NCI-H69 (cell line): ENCODE measurements at regions not wholly inside any gene's neighbourhood (a gene's known extent, or its start where the extent isn't known, plus 50 kb on each side); places are given as distances from the start of the nearest gene placed in this dataset.

Source experiments
- DNase-seq: peaks from one replicate; lab custom pipeline; 2025; lab: John Stamatoyannopoulos, UW

DNA sequence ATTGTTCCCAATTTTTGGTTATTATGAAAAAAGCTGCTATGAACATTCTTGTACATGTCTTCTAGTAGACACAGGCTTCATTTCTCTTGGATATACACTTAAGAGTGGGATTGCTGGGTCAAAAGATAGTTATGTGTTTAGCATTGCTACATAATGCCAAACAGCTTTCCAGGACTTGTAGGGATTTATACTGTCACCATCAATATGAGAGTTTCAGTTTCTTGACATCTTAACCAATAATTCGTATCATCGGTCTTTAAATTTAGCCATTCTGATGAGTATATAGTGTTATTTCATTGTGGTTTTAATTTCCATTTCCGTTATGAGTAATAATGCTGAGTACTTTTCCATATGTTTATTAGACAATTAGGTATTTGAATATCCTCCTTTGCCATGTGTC is 190.3 kb upstream of the PFN2 start:
- DNase-seq, result no peak

DNA sequence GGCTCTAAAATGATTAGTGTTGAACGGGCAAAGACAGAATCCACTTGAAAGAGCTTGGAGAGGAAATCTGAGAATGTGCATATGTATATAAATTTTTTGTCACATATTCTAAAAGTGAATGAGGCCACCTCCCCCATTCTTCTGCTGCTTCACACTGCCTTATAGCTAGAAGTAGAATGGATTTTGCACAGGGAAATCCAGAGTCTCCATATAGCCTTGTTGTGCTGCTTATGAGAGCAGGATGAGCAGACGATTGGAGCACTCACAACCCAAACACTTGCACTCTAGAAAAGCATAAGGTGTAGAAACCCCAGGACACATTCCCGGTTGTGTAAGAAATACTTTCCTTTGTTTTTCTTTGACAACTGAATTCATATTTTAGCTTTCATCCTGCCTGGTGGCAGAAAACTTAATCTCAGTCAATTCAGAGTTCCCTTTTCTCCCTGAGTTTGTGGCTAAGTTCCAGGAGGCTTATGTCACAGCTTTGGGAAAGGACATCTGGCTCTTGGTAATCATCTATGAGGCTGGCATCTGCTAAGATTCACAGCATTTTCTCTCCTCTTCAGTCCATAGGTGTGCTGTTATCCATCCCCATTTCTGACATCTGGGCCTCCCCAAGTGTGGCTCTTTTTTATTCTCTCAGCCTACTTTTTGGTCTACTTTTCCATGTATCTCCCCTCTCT is 188.4 kb upstream of the PFN2 start:
- DNase-seq, result peak; percentile 53

DNA sequence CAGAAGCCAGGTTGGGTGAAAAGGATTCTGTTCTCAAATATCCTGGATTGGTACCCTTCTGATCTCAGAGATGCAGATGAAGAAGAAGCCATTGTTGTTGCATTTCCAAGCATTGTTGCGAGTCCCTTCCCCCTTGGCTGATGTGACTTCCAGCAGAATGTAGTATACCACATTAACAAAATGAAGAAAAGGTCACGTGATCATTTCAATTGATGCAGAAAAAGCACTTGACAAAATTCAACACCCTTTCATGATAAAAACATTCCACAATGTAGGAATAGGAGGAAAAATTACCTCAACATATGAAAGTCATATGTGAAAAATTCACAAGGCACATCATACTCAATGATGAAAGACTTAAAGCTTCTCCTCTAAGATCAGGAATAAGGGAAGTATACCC is 181.9 kb upstream of the PFN2 start:
- DNase-seq, result no peak

DNA sequence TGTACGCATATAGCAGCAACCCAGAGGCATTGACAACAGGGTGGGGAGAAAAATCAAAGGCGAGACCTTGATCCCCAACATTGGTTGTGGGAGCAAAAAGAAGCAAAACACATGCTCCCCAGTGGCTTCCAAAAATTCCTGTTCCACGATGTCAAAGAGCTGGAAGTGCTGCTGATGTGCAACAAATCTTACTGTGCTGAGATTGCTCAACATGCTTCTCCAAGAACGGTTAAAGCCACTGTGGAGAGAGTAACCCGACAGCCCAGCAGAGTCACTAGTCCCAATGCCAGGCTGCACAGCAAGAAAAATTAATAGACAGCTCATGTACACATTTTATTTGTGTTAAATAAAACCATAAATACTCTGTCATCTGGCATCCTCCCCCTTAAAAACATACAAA is 179.9 kb upstream of the PFN2 start:
- no peak for DNase-seq

DNA sequence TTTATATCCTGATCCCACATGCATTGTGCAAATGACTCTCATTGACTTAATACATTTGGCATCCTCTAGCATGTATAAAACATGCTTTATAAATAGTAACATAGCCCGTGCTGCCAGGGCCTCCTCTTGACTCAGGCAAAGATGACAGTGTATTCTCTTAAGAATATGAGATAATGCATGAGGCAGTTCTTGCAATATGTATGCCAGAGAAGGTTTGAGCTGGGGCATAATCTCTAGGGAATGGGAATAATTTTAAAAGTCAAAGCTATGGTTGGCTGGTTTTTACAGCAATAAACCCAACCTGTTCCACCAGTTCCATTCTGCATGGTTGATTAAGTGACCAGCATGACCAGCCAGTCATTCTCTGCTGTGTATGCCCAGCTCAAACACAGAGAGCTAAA is 179.0 kb upstream of the PFN2 start:
- peak; percentile 54 for DNase-seq

DNA sequence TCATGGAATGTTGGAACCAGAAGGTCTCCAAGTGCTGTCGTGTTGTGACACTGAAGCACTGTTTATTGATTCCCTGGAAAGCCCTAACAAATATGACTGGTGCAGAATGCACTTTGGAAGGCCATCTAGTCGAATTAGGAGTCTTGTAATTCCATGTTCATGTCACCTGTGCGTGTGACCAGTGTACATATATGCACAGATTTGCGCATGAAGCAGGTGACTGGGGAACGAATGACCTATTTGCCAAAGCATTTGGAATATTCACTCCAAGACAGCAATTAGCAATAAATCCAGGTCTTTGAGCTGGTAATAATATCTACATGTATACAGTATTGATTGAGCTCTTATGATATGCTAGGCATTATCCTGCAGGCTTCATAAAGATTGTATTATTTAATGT is 177.5 kb upstream of the PFN2 start:
- no peak for DNase-seq

DNA sequence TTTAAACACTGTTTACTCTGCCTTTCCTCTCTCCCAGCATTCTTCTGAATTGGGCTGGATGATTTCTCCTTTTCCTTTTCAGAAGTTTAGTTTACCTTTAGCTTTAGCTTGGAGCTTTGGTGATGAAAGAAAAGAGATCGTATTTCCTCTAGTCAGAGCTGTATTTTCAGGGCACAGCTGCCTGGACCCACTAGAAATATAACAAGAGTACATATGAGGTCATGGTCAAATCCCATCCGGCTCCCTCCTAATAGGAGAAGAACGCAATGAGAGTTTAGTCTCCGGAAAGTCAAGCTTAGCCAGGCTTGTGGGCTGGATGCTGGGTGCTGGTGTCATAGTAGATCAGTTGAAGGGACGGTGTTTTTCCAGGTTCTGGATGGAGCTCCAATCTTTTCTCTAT is 177.1 kb upstream of the PFN2 start:
- peak; percentile 41 for DNase-seq

DNA sequence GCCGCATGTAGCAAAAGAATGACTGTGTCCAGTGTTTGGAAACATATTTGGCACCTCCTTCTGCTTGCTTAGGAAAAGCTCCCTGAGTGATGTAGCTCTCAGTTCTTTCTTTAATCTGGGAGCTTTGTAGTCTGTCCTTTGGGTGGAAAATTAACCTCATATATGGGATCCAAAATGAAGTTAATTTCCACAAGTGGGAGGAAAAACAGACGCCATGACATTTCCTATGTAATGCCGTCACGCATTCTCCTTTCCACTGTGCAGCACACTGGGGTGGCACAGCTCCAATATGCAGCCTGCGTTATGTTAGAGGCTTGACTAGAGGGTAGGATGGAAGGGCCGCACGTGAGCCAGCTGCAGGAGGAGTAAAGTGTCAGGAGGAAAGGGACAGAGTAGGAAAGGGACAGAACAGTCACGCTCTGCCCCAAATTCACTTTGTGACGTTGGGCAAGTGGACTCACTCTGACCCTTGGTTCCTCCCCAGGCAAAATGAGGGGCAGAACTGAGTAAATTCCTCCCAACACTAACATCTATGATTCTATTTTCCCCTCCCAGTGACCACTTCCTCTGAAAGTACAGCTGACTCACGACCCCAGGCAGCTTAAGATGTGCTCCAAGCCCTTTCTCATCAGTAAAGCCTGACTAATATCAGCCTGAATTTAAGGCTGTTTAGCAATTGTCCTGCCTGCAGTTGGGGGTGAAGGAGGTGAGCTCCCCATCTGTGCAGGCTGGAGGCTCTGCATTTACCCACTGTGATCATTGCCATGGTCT is 176.5 kb upstream of the PFN2 start:
- DNase-seq, result no peak

DNA sequence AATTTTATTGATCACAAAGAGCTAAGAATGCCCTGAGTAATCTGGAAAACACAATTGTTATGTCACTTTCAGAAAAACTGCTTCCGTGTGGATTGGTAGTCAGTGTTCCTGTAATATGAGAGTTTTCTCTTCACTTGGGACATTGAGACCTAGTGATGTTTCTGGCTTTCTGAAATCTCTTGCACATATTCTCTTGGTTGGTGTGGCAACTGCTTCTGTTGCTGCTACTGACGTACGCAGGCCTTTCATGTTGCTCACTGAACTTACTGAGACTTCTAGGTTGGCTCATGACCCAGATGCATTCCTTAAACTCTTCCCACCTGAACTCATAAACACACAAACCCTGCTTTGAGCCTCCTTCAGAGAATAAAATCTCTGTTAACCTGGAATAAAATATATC is 175.0 kb upstream of the PFN2 start:
- DNase-seq, result no peak

DNA sequence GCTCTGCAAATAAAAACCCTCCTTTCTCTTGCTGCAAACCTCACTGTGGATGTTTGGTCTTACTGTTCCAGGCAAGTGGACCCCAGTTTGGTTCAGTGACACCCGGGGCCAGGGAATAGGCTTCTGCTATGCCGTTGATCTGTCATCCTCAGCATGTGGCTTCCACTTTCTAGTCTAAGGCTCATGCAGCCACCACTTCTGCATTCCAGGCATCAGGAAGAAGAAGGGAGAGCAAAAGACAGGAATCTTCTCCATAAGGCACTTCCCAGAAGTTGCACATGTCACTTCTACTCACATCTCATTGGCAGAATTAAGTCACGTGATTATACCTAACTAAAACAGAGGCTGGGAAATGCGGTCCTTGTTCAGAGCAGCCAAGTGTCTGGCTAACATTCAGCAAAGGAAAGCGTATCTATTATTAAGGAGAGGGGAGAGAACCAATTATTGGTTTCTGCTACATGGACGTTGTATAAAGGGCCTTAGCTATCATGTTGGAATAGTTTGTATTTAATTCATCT is 173.6 kb upstream of the PFN2 start:
- no peak for DNase-seq

DNA sequence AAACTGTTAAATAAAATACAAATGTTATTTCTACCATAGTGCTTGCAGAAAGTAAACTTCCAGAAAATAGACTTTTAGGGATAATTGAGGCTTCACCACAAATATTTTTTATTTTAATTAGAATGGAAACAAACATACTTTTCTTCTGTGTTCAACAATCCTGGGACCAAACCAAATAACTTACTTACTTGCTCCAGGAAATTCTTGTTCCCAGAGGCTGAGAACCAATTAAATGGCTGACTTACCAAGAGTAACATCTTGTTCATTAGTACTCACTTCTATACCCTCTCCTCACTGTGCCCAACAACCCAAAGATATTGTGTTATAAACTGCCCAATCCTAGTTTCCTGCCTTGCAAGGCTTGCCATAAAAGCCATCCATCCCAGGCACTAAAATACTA is 172.2 kb upstream of the PFN2 start:
- no peak for DNase-seq

DNA sequence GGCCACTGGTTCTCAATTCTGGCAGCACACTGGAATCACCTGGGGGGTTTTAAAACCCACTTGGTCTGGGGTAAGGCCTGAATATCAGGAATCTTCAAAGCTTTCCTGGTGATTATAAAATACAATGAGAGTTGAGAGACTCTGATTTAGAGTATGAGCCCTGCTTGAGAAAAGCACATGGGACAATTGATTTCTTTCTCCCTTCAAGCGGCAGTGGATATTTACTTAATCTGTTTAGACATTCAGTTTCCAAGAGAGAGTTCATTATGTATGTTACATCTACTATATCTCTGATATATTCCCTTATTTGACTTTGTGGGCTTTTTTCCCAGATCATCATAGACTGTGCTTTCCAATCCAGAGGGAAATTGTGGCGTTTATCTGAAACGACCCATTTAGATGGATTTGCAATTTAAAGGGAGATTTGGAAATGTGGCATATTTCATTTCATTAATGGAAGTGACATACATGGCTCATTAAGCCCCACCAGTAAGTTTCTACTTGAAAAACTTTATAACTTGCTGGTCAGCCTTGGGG is 171.2 kb upstream of the PFN2 start:
- no peak for DNase-seq

DNA sequence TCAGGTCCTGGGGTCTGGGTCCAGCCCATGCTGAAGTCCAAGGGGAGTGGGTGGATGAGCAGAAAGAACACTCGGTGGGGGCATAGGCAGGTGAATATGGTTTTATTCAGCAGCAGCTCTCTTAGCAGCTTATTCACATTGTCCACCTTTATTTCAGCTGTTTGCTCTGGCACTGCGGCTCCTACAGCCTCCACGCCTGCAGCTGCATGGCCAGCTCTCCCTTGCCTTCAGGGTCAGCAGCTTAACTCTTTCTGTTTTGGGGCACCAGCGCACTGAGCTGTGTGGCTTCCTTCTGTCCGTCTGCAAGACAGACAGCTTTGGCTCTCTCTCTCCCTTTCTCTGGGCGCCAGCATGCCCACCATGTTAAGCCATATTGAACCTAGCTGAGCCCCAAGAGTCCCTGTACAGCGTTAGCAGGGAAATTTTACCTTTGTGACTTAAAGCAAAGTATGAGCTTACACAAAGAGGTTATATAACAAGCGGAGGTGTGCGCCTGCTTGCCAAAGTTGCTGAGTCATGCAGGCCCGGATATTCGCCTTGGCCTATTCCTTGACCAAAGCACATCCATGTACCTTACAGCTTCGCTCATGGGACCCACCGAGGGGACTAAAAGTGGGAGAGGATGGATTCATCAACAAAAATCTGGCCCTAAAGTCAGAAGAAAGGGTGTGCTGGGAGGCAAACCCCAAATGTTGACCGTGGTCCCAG is 170.1 kb upstream of the PFN2 start:
- no peak for DNase-seq

DNA sequence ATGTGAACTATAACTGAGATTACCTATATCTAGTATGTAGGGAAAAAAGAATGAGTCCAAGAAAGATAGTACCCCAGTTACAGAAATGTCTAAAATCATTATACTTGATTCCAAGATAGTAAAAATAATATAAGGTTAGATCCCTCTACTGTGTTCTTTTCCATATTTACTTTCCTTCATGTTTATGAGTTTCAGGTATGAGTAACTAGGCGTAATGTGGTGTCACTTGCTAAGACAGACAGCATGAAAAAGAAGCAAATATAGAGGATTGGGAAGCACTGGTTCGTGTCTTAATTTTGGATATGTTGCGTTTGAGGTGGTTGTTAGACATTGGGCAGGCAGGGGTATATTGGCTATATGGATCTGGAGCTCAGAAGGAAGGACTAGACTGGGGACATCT is 168.1 kb upstream of the PFN2 start:
- no peak for DNase-seq

DNA sequence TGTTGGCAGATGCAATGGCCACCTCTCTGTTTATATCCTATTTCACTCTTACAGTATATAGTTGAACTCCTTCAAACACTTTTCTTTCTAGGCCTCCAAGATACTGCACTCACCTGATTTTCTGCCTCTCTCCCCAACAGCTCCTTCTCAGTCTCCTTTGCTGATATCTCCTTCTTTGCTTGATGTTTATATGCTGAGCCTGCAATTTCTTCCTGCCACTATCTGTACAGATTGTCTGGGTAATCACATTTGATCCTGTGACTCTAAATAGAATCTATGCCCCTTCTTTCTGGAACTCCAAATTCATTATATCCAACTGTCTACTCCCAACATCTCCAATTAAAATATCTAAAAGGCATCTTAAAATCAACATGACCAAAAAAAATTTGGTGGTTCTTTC is 165.5 kb upstream of the PFN2 start:
- DNase-seq, result no peak

DNA sequence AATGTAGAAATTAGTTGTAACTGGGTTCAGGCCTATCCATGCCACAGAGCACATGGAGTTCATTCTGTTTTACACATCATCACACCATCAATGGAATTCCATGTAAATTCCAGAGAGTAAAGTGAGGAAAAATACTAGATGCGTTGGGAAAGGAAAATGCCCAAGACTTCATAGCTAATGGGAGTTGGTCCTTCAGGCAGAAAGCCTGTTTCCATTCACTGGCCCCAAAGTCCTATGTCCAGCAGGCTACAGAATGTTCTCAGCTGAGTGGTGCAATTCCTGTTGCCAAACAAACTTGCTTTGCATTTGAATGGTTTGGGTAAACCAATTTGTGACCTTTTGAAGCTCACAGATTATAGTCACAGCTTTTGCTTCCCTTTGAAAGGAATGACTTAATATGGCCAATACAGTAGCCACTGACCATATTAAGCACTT is 164.6 kb upstream of the PFN2 start:
- no peak for DNase-seq

DNA sequence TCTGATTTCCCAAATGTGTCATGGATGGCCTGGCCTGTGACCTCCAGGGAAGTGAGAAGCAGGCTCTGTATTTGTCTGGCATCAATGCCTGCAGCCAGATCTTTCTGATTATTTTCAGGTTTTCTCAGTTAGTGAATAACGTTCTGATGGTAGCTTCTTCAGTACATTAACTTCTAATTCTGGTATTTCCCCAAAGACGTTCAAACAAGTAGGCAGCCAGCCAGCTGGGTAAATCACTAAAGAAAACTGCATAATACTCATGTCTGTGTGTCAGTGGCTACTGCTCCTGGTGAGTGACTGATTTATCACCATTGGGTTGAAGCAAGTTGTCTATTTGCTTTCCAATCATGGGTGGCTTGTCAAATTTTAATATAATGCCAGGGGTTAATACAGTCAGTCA is 162.6 kb upstream of the PFN2 start:
- peak; percentile 34 for DNase-seq

DNA sequence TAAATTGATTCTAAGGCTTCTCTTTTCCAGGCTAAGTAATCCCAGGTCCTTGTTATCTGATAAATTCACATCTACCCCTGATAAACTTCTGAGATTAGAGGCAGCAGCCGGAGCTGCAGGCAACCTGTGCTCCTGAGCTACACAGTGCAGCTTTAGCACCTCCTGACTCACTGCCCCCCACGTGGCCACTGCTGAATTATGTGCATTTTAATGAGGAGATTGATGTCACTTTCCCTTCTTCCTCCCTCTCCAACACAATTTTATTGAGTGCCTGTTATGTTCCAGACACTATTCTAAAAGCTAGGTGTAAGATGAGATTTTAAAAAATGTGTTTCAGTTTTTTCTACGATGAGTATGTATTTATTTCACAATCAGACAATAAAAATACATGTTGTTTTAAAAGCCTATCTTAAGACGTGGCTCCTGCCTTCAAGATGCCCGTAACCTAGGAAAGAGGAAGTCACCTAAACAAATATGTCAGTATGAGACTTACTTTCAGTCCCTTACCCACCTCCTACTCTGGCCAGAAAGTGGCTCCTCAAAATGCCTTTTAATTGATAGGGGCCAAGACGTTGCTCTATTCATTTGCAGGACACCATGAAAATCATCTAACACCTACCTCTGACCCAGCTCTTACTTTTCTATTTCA is 161.5 kb upstream of the PFN2 start:
- peak; percentile 50 for DNase-seq

DNA sequence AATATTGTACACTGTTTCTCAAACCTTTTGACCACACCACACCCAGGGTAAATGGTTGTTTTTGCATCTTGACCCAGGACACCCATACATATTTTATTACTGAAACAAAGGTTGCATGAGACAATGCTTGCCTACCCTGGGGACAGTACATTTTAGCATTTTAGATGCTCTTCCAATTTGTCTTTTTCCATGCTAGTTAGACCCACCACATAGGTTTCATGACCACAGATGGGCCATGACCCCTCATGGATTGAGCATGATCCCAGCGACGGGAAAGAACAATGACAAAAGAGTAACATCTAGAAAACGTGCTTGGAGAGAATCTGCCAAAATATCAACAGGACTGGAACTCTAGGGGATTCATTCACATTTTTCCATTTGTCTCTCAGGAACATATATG is 161.0 kb upstream of the PFN2 start:
- DNase-seq, result no peak

DNA sequence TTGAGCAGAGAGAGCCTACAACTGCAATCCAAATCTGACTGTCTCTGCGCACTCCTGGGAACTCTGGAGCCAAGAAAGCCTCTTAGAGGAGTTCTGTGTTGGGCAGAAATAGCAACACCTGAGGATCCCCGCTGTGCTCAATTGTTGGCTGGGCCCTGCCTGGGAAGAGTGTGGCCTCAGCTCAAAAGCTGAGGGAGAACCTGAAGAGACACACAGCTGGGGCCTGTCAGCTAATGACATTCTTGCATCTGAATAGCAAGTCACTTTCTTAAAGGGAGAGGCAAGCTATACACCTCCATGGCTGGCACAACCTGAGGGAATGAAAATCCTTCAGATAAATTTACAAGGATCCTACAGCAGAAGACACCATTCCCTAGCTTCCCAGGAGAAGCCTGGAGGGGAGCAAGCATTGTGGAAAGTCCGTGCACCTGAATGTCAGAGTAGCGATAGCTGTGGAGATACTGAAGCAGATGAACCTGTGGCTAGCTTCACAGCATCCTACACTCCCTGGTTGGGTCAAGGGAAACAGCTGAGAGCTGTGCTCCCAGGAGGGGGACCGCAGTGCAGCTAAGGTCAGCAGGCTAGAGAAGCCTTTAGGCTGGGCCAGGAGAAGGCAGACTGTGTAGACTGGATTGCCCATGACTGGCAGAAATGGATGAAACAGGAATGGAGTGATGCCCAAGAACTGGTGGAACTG is 159.9 kb upstream of the PFN2 start:
- peak; percentile 79 for DNase-seq

DNA sequence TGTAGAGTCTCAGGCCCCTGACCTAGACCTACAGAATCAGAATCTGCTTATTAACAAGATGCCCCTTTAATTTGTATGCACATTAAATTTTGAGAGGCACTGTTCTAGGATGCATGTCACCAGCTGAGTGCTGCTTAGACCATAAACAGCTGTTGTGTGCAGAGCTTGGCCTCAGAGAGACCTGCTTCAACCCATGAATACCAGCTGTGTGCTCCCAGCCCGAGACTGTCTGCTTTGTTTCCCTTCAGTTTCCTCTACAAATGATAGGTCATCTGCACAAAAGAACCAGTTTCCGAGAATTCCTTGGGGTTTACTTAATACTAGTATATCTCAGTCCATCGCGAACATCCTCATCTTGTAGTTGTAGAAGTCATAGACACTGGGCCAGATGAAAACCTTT is 158.5 kb upstream of the PFN2 start:
- peak; percentile 6 for DNase-seq

DNA sequence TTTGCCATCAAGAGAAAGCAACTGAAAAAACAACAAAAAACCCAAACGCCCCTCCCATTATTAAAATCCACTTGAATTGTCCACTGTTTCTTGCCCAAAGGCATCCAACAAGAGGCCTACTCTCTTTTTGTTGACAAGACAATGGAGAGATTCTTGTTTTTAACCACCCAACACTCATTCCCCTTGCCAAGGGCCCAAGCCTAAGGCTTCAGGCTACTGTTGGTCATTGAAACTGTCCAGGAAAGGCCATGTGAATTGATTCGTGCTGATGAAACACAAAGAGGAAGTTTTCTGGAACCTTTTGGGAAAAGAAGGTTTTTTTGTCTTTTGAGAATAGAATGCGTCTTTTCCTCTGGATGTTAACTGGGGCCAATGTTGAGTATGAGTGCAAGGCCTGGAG is 157.4 kb upstream of the PFN2 start:
- DNase-seq, result no peak
